GM23248 (cell line): ENCODE measurements at regions not wholly inside any gene's neighbourhood (a gene's known extent, or its start where the extent isn't known, plus 50 kb on each side); places are given as distances from the start of the nearest gene placed in this dataset.

ENCODE experiments used
- EZH2 ChIP-seq: fragments of 200-600 bp; sonication (generic); IDR thresholded peaks from 2 replicates; pipeline ENCODE4 v1.6.1; 2018; ENCODE audit warnings: antibody characterized with exemption, mild to moderate bottlenecking; ENCODE audit not compliant: insufficient read depth, poor library complexity, severe bottlenecking
- EZH2phosphoT487 ChIP-seq: fragments of 200-600 bp; sonication (generic); IDR thresholded peaks from 2 replicates; pipeline ENCODE4 v1.6.1; 2018; ENCODE audit warnings: antibody characterized with exemption, moderate library complexity, mild to moderate bottlenecking, low read depth; ENCODE audit not compliant: insufficient read depth

GRCh38 chr4:176910646-176911045 lies 117.9 kb upstream of the VEGFC start:
- no peak for TF ChIP-seq EZH2
- no peak for TF ChIP-seq EZH2phosphoT487
